DND-41 (cell line): ENCODE measurements at regions not wholly inside any gene's neighbourhood (a gene's known extent, or its start where the extent isn't known, plus 50 kb on each side); places are given as distances from the start of the nearest gene placed in this dataset.

Source experiments
- EZH2 ChIP-seq: IDR thresholded peaks from 3 replicates; pipeline ENCODE4 v1.6.1; 2012; ENCODE audit warnings: borderline replicate concordance, low read depth, mild to moderate bottlenecking, moderate library complexity, low read length, inconsistent platforms; ENCODE audit not compliant: severe bottlenecking
- TF ChIP-seq, protein P1 (sequence below): IDR thresholded peaks from 2 replicates; pipeline ENCODE4 v1.5.1; 2012; ENCODE audit warnings: borderline replicate concordance, low read length, moderate library complexity, mild to moderate bottlenecking; ENCODE audit not compliant: poor library complexity, severe bottlenecking; ENCODE audit errors: extremely low read depth

DNA sequence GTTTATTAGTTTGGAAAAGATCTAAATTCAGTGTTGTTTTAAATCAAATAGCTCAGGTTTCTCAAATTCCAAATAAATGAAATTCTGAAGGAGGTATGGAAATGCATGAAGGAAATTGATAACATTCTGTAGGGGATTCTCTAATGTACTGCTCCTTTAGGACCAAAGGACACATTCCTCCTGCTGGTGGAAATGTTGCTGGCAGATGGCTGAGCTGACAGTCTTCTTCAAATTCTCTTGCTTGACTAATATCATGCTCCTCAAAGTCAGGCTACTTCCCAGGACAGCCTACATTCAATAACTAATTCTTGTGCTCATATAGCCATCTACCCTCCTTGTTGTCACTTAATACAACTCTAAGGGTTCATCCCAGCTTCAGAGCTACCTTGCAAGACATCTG lies 1118.5 kb downstream of the PCDH9 start:
- no peak for TF ChIP-seq EZH2
- TF ChIP-seq, protein P1, sequence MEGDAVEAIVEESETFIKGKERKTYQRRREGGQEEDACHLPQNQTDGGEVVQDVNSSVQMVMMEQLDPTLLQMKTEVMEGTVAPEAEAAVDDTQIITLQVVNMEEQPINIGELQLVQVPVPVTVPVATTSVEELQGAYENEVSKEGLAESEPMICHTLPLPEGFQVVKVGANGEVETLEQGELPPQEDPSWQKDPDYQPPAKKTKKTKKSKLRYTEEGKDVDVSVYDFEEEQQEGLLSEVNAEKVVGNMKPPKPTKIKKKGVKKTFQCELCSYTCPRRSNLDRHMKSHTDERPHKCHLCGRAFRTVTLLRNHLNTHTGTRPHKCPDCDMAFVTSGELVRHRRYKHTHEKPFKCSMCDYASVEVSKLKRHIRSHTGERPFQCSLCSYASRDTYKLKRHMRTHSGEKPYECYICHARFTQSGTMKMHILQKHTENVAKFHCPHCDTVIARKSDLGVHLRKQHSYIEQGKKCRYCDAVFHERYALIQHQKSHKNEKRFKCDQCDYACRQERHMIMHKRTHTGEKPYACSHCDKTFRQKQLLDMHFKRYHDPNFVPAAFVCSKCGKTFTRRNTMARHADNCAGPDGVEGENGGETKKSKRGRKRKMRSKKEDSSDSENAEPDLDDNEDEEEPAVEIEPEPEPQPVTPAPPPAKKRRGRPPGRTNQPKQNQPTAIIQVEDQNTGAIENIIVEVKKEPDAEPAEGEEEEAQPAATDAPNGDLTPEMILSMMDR = no peak
